HG02938 (cell line): ENCODE measurements at regions not wholly inside any gene's neighbourhood (a gene's known extent, or its start where the extent isn't known, plus 50 kb on each side); places are given as distances from the start of the nearest gene placed in this dataset.
"Not testable (repeated sequence)": the region's sequence is repeated elsewhere in the genome, so short reads cannot be mapped to it uniquely, and the experiment has no call there.

Experiments used
- ATAC-seq: cut with Tn5 transposase; IDR thresholded peaks from one replicate; pipeline ENCODE4 v1.9.1; 2021; ENCODE audit warnings: mild to moderate bottlenecking, moderate library complexity; ENCODE audit not compliant: unreplicated experiment

- ATAC-seq: no peak
Observed at GRCh38 chr2:188787021-188787657, 187.0 kb upstream of the COL3A1 start.

GRCh38 chr2:188787658-188788240, 186.4 kb upstream of the COL3A1 start:
- no peak for ATAC-seq

GRCh38 chr2:188788621-188789020, 185.6 kb upstream of the COL3A1 start:
- no peak for ATAC-seq

GRCh38 chr2:188789951-188790350, 184.2 kb upstream of the COL3A1 start:
- ATAC-seq: no peak

GRCh38 chr2:188794453-188794852, 179.7 kb upstream of the COL3A1 start:
- ATAC-seq: not testable (repeated sequence)

GRCh38 chr2:188795762-188796161, 178.4 kb upstream of the COL3A1 start:
- ATAC-seq: no peak

GRCh38 chr2:188797371-188797770, 176.8 kb upstream of the COL3A1 start:
- ATAC-seq: no peak

GRCh38 chr2:188798159-188798558, 176.0 kb upstream of the COL3A1 start:
- ATAC-seq: no peak

- ATAC-seq: no peak
Observed at GRCh38 chr2:188805219-188805618, 169.0 kb upstream of the COL3A1 start.

- ATAC-seq: no peak
Observed at GRCh38 chr2:188808947-188809355, 165.2 kb upstream of the COL3A1 start.

GRCh38 chr2:188810586-188810985, 163.6 kb upstream of the COL3A1 start:
- ATAC-seq: no peak

GRCh38 chr2:188811522-188811921, 162.7 kb upstream of the COL3A1 start:
- no peak for ATAC-seq

- ATAC-seq: no peak
Observed at GRCh38 chr2:188813315-188813714, 160.9 kb upstream of the COL3A1 start.

- ATAC-seq: no peak
Observed at GRCh38 chr2:188813857-188814256, 160.3 kb upstream of the COL3A1 start.

GRCh38 chr2:188819011-188819410, 155.2 kb upstream of the COL3A1 start:
- ATAC-seq: no peak

- no peak for ATAC-seq
Observed at GRCh38 chr2:188819792-188820191, 154.4 kb upstream of the COL3A1 start.

GRCh38 chr2:188820576-188820975, 153.6 kb upstream of the COL3A1 start:
- ATAC-seq: no peak

GRCh38 chr2:188824125-188824524, 150.0 kb upstream of the COL3A1 start:
- ATAC-seq: no peak

- no peak for ATAC-seq
Observed at GRCh38 chr2:188833331-188833730, 140.8 kb upstream of the COL3A1 start.

GRCh38 chr2:188833799-188834198, 140.4 kb upstream of the COL3A1 start:
- ATAC-seq: no peak

- ATAC-seq: no peak
Observed at GRCh38 chr2:188835006-188835405, 139.2 kb upstream of the COL3A1 start.

- no peak for ATAC-seq
Observed at GRCh38 chr2:188835821-188836220, 138.4 kb upstream of the COL3A1 start.

- no peak for ATAC-seq
Observed at GRCh38 chr2:188845692-188846091, 128.5 kb upstream of the COL3A1 start.
